GM12878 (cell line): ENCODE measurements at regions not wholly inside any gene's neighbourhood (a gene's known extent, or its start where the extent isn't known, plus 50 kb on each side); places are given as distances from the start of the nearest gene placed in this dataset.

Experiments used
- ATAC-seq: fragments of 200-7000 bp; cut with Tn5 transposase; 3 replicates; pipeline ENCODE4 v1.9.1; 2020; ENCODE audit warnings: mild to moderate bottlenecking, moderate library complexity
- BruUV-seq: library from RNA; stranded (reverse); fragments of 400-500 nt; replicated peaks from 2 replicates; lab custom pipeline; 2021; lab: Mats Ljungman, UMichigan
- CTCF ChIA-PET: fragments of 300-600 bp; sonication (Branson Sonifier 250); formaldehyde crosslinking; extraction: SDS; loops from one replicate; lab custom pipeline; 2021; ENCODE audit warnings: inconsistent platforms; lab: Yijun Ruan, JAX
- POLR2A ChIA-PET: fragments of 350-600 bp; formaldehyde crosslinking; extraction: SDS; loops from one replicate; lab custom pipeline; 2021; ENCODE audit warnings: inconsistent platforms; lab: Charles Lee
- RAD21 ChIA-PET: fragments of 300-600 bp; sonication (Branson Sonifier 250); formaldehyde crosslinking; loops from one replicate; lab custom pipeline; 2023; ENCODE audit warnings: antibody characterized with exemption; ENCODE audit not compliant: unreplicated experiment; lab: Charles Lee
- SMC1A ChIA-PET: fragments of 300-600 bp; sonication (Branson Sonifier 250); formaldehyde crosslinking; loops from one replicate; lab custom pipeline; 2023; ENCODE audit not compliant: unreplicated experiment, uncharacterized antibody; lab: Charles Lee
- DNase-seq: peaks from one replicate; pipeline ENCODE4 v3.0.0-alpha.2; 2011; ENCODE audit warnings: low read depth, low spot score
- FAIRE-seq: peaks from 3 replicates; lab custom pipeline; 2011; peaks lifted over from hg19 to GRCh38; lab: Jason Lieb, UNC
- H2AFZ ChIP-seq: 2 replicates; pipeline ENCODE4 v1.6.0; 2011; ENCODE audit warnings: low read depth, low read length, control low read depth; ENCODE audit not compliant: control insufficient read depth
- H3K27ac ChIP-seq: 2 replicates; pipeline ENCODE4 v1.5.1; 2011; ENCODE audit warnings: control low read depth; ENCODE audit not compliant: control insufficient read depth, insufficient read depth
- H3K27me3 ChIP-seq, 2 experiments: replicated peaks in 1 of 2; 2 replicates each; pipeline versions ENCODE4 v1.6.0 to v1.6.1; 2011; ENCODE audit warnings: low read length in 1 of 2; ENCODE audit not compliant: control insufficient read depth in 2 of 2, insufficient read depth in 2 of 2
- H3K36me3 ChIP-seq, 2 experiments: 2 replicates each; pipeline ENCODE4 v1.5.1; 2011; ENCODE audit warnings: low read length in 1 of 2; ENCODE audit not compliant: control insufficient read depth in 2 of 2, insufficient read depth in 2 of 2
- H3K4me1 ChIP-seq: 2 replicates; pipeline ENCODE4 v1.6.1; 2011; ENCODE audit warnings: mild to moderate bottlenecking, low read length, moderate library complexity, mixed read lengths; ENCODE audit not compliant: control insufficient read depth, insufficient read depth
- H3K4me2 ChIP-seq: 2 replicates; pipeline ENCODE4 v1.6.0; 2011; ENCODE audit warnings: control low read depth; ENCODE audit not compliant: control insufficient read depth, insufficient read depth
- H3K4me3 ChIP-seq: fragments of 200-600 bp; sonication (generic); 2 replicates; pipeline ENCODE4 v1.5.1; 2016
- H3K79me2 ChIP-seq: 2 replicates; pipeline ENCODE4 v1.6.0; 2011; ENCODE audit warnings: low read length; ENCODE audit not compliant: control insufficient read depth, insufficient read depth
- H3K9ac ChIP-seq: 2 replicates; pipeline ENCODE4 v1.8.0; 2011; ENCODE audit warnings: low read length, control low read depth, mixed read lengths; ENCODE audit not compliant: control insufficient read depth, insufficient read depth
- H3K9me3 ChIP-seq: replicated peaks from 3 replicates; pipeline ENCODE4 v1.5.1; 2011; ENCODE audit warnings: mild to moderate bottlenecking, low read length; ENCODE audit not compliant: control insufficient read depth, insufficient read depth
- H4K20me1 ChIP-seq: 2 replicates; pipeline ENCODE4 v1.6.0; 2011; ENCODE audit not compliant: control insufficient read depth, insufficient read depth
- CEBPB ChIP-seq, 2 experiments: fragments of 150-350 bp in 1 of 2; IDR thresholded peaks; 2 replicates each; pipeline ENCODE4 v1.6.1; 2012 to 2014; ENCODE audit warnings: low read depth in 2 of 2, low read length in 2 of 2, borderline replicate concordance in 1 of 2, inconsistent platforms in 1 of 2
- NFIC ChIP-seq: IDR thresholded peaks from 2 replicates; pipeline ENCODE4 v1.6.1; 2012; ENCODE audit warnings: low read depth, mild to moderate bottlenecking, inconsistent platforms, low read length, moderate library complexity
- SP1 ChIP-seq: IDR thresholded peaks from one replicate; pipeline ENCODE4 v1.6.1; 2011; ENCODE audit warnings: low read depth, low read length
- SREBF2 ChIP-seq: IDR thresholded peaks from 2 replicates; pipeline ENCODE4 v1.6.1; 2012; ENCODE audit warnings: mild to moderate bottlenecking, low read length
- ZZZ3 ChIP-seq: IDR thresholded peaks from 2 replicates; pipeline ENCODE4 v1.6.1; 2011; ENCODE audit warnings: low read depth; ENCODE audit not compliant: control insufficient read depth, insufficient read length
- WGBS: methylation state at CpG from one replicate; pipeline ENCODE4 v1.1.6; 2016; ENCODE audit warnings: low lambda C conversion rate; ENCODE audit not compliant: insufficient replicate concordance, insufficient coverage; ENCODE audit errors: missing lambda C conversion rate; 5-methylcytosine and 5-hydroxymethylcytosine counted together
- in situ Hi-C: fragments of 300-500 bp; cut with MboI; formaldehyde crosslinking; loops from 9 replicates; pipeline ENCODE4 v1.14.3; 2018; ENCODE audit warnings: mixed read lengths
- intact Hi-C: fragments of 100-400 bp; cut with micrococcal nuclease; formaldehyde crosslinking; loops from one replicate; pipeline ENCODE4 v1.14.2; 2022; ENCODE audit not compliant: unreplicated experiment
- TF ChIP-seq, protein P1 (sequence below): fragments of 450-650 bp; IDR thresholded peaks from 2 replicates; pipeline ENCODE4 v1.6.1; 2016; ENCODE audit warnings: mild to moderate bottlenecking, moderate library complexity, borderline replicate concordance
- TF ChIP-seq, protein P2 (sequence below): fragments of 450-650 bp; IDR thresholded peaks from 2 replicates; pipeline ENCODE4 v1.6.1; 2014; ENCODE audit warnings: mild to moderate bottlenecking

DNA sequence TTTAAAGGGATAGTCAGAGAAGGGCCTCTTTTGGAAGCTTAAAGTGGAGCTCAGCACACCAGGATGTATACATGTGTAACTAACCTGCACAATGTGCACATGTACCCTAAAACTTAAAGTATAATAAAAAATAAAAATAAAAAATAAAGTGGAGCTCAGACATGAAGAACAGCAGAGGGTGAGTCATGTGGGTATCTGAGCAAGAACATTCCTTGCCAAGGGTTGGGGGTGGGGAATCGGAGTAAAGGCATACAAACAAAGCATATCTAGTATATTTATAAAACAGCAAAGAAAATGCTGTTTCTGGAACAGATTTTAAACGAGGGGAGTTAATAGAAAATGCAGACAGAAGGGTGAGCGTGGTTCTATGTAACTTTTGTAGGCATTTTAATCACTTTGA lies 562.6 kb upstream of the ANO3 start:
- Histone ChIP-seq H3K27me3 (no peaks in the 10 kb centered on the region), H3K4me2 (no peak overlapping the region), H3K9ac (no peak overlapping the region), H3K36me3 (no peaks in the 10 kb centered on the region), H3K4me3 (no peak overlapping the region), H4K20me1 (no peaks in the 10 kb centered on the region), H3K9me3 (no peaks in the 10 kb centered on the region), H3K4me1 (no peaks in the 10 kb centered on the region), H3K79me2 (no peaks in the 10 kb centered on the region), H3K27ac (no peak overlapping the region), H2AFZ (no peak overlapping the region)
- no peak for DNase-seq
- CTCF ChIA-PET: interaction anchor here (0.5 kb wide), 1 partner anchor 504 kb away, joined by 3 read pairs; no protein-coding TSS in a partner anchor
- SMC1A ChIA-PET: no interaction called here
- POLR2A ChIA-PET: no interaction called here
- ATAC-seq: no peak
- RAD21 ChIA-PET: no interaction called here
- in situ Hi-C loops: no loop called here
- no TSS peak for BruUV-seq
- 1% methylated on average over 3 of the region's 3 CpGs for WGBS
- no peak for FAIRE-seq
- TF ChIP-seq, protein P1, sequence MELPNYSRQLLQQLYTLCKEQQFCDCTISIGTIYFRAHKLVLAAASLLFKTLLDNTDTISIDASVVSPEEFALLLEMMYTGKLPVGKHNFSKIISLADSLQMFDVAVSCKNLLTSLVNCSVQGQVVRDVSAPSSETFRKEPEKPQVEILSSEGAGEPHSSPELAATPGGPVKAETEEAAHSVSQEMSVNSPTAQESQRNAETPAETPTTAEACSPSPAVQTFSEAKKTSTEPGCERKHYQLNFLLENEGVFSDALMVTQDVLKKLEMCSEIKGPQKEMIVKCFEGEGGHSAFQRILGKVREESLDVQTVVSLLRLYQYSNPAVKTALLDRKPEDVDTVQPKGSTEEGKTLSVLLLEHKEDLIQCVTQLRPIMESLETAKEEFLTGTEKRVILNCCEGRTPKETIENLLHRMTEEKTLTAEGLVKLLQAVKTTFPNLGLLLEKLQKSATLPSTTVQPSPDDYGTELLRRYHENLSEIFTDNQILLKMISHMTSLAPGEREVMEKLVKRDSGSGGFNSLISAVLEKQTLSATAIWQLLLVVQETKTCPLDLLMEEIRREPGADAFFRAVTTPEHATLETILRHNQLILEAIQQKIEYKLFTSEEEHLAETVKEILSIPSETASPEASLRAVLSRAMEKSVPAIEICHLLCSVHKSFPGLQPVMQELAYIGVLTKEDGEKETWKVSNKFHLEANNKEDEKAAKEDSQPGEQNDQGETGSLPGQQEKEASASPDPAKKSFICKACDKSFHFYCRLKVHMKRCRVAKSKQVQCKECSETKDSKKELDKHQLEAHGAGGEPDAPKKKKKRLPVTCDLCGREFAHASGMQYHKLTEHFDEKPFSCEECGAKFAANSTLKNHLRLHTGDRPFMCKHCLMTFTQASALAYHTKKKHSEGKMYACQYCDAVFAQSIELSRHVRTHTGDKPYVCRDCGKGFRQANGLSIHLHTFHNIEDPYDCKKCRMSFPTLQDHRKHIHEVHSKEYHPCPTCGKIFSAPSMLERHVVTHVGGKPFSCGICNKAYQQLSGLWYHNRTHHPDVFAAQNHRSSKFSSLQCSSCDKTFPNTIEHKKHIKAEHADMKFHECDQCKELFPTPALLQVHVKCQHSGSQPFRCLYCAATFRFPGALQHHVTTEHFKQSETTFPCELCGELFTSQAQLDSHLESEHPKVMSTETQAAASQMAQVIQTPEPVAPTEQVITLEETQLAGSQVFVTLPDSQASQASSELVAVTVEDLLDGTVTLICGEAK: no peak
- no peak for TF ChIP-seq SP1
- no peak for TF ChIP-seq SREBF2
- TF ChIP-seq NFIC: no peak
- TF ChIP-seq ZZZ3: no peak
- TF ChIP-seq, protein P2, sequence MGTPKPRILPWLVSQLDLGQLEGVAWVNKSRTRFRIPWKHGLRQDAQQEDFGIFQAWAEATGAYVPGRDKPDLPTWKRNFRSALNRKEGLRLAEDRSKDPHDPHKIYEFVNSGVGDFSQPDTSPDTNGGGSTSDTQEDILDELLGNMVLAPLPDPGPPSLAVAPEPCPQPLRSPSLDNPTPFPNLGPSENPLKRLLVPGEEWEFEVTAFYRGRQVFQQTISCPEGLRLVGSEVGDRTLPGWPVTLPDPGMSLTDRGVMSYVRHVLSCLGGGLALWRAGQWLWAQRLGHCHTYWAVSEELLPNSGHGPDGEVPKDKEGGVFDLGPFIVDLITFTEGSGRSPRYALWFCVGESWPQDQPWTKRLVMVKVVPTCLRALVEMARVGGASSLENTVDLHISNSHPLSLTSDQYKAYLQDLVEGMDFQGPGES: no peak
- no peak for TF ChIP-seq CEBPB (IDR thresholded peaks at IDR 0.05; ENCODE audit: borderline replicate concordance in 1 of 2, low read depth in 2 of 2, low read length in 2 of 2)
- TF ChIP-seq, all 136 proteins: peak for 0
- intact Hi-C loops: no loop called here
